A549 (cell line): ENCODE measurements at regions not wholly inside any gene's neighbourhood (a gene's known extent, or its start where the extent isn't known, plus 50 kb on each side); places are given as distances from the start of the nearest gene placed in this dataset.

Experiments
- ATAC-seq, 2 experiments: fragments of 200-7000 bp in 1 of 2; fragments of >200 bp in 1 of 2; cut with Nextera tagmentation in 1 of 2; cut with Tn5 transposase in 1 of 2; 3 replicates each; pipeline versions ENCODE4 v1.8.0 to v1.9.1; 2018 to 2020; ENCODE audit warnings: mild to moderate bottlenecking in 1 of 2, moderate library complexity in 1 of 2
- CTCF ChIA-PET: fragments of 300-600 bp; sonication (Branson Sonifier 250); formaldehyde crosslinking; extraction: SDS; loops from one replicate; lab custom pipeline; 2021; ENCODE audit warnings: antibody characterized with exemption, inconsistent platforms; lab: Yijun Ruan, JAX
- POLR2A ChIA-PET: fragments of 350-600 bp; formaldehyde crosslinking; extraction: SDS; loops from one replicate; lab custom pipeline; 2021; ENCODE audit warnings: antibody characterized with exemption, inconsistent platforms; lab: Yijun Ruan, JAX
- DNase-seq, 2 experiments: peaks; one replicate each; pipeline versions ENCODE4 v3.0.0 to v3.0.0-alpha.2; 2011 to 2016; ENCODE audit warnings: low read depth in 1 of 2, low spot score in 1 of 2
- FAIRE-seq: peaks from 2 replicates; lab custom pipeline; 2011; peaks lifted over from hg19 to GRCh38; lab: Jason Lieb, UNC
- H3K27ac ChIP-seq, 2 experiments: fragments of >200 bp; sonication (Bioruptor Twin); formaldehyde crosslinking; 3 replicates each; pipeline ENCODE4 v1.5.1; 2016 to 2017
- H3K4me1 ChIP-seq: fragments of >200 bp; sonication (Bioruptor Twin); formaldehyde crosslinking; 3 replicates; pipeline ENCODE4 v1.6.1; 2016
- H3K4me2 ChIP-seq: fragments of >200 bp; sonication (Bioruptor Twin); formaldehyde crosslinking; 3 replicates; pipeline ENCODE4 v1.6.1; 2016
- H3K4me3 ChIP-seq: fragments of >200 bp; sonication (Bioruptor Twin); formaldehyde crosslinking; 3 replicates; pipeline ENCODE4 v1.5.1; 2016
- H3K9me3 ChIP-seq: fragments of >200 bp; sonication (Bioruptor Twin); formaldehyde crosslinking; 3 replicates; pipeline ENCODE4 v1.6.1; 2016
- ATOH8 ChIP-seq: fragments of 250-450 bp; sonication (Bioruptor Pico); IDR thresholded peaks from 2 replicates; pipeline ENCODE4 v1.5.0; 2020; ENCODE audit warnings: low read depth, mild to moderate bottlenecking, moderate library complexity
- CBX2 ChIP-seq: fragments of 200-600 bp; sonication (generic); IDR thresholded peaks from 2 replicates; pipeline ENCODE4 v1.6.1; 2016; ENCODE audit warnings: low read depth, mild to moderate bottlenecking, borderline replicate concordance
- CEBPB ChIP-seq, 2 experiments: fragments of >200 bp in 1 of 2; sonication (Bioruptor Twin) in 1 of 2; formaldehyde crosslinking in 1 of 2; IDR thresholded peaks; 2 replicates each; pipeline ENCODE4 v1.6.1; 2012 to 2016
- CHD4 ChIP-seq: fragments of 200-600 bp; sonication (generic); IDR thresholded peaks from 2 replicates; pipeline ENCODE4 v1.6.1; 2016; ENCODE audit warnings: antibody characterized with exemption, mild to moderate bottlenecking, borderline replicate concordance
- CTCF ChIP-seq: fragments of >200 bp; sonication (Bioruptor Twin); formaldehyde crosslinking; IDR thresholded peaks from 3 replicates; pipeline ENCODE4 v1.5.1; 2016
- EHMT2 ChIP-seq: fragments of 200-600 bp; sonication (generic); IDR thresholded peaks from 2 replicates; pipeline ENCODE4 v1.6.1; 2016; ENCODE audit warnings: antibody characterized with exemption, low read depth, mild to moderate bottlenecking, moderate library complexity
- ELK1 ChIP-seq: fragments of 150-350 bp; IDR thresholded peaks from 2 replicates; pipeline ENCODE4 v1.6.1; 2014; ENCODE audit warnings: low read depth, mild to moderate bottlenecking, low read length
- EP300 ChIP-seq, 2 experiments: fragments of >200 bp; sonication (Bioruptor Twin); formaldehyde crosslinking; IDR thresholded peaks; 2 replicates in 1 of 2; 3 replicates in 1 of 2; pipeline ENCODE4 v1.6.1; 2016 to 2017
- FOSB ChIP-seq: fragments of 250-450 bp; sonication (Bioruptor Pico); IDR thresholded peaks from 2 replicates; pipeline ENCODE4 v1.5.0; 2020; ENCODE audit warnings: mild to moderate bottlenecking, moderate library complexity
- GATA3 ChIP-seq: IDR thresholded peaks from 2 replicates; pipeline ENCODE4 v1.6.1; 2012; ENCODE audit warnings: borderline replicate concordance
- HDAC2 ChIP-seq: fragments of 200-600 bp; sonication (generic); IDR thresholded peaks from 2 replicates; pipeline ENCODE4 v1.6.1; 2016
- HMGXB4 ChIP-seq: fragments of 250-450 bp; sonication (Bioruptor Pico); IDR thresholded peaks from 2 replicates; pipeline ENCODE4 v1.5.0; 2021; ENCODE audit warnings: mild to moderate bottlenecking, moderate library complexity, borderline replicate concordance
- HOXB13 ChIP-seq: fragments of 250-450 bp; sonication (Bioruptor Pico); IDR thresholded peaks from 2 replicates; pipeline ENCODE4 v1.5.0; 2020; ENCODE audit warnings: low read depth, mild to moderate bottlenecking, moderate library complexity
- JUN ChIP-seq, 2 experiments: fragments of >200 bp; sonication (Bioruptor Twin); formaldehyde crosslinking; IDR thresholded peaks; 2 replicates in 1 of 2; 3 replicates in 1 of 2; pipeline ENCODE4 v1.6.1; 2016 to 2017
- JUNB ChIP-seq: fragments of >200 bp; sonication (Bioruptor Twin); formaldehyde crosslinking; IDR thresholded peaks from 2 replicates; pipeline ENCODE4 v1.6.1; 2016
- MAFK ChIP-seq: fragments of 450-650 bp; IDR thresholded peaks from 2 replicates; pipeline ENCODE4 v1.6.1; 2014; ENCODE audit not compliant: partially characterized antibody
- MAX ChIP-seq: IDR thresholded peaks from 2 replicates; pipeline ENCODE4 v1.6.1; 2012
- NFE2L2 ChIP-seq: fragments of 150-350 bp; conservative IDR thresholded peaks from 2 replicates; pipeline ENCODE4 v1.6.1; 2014; ENCODE audit warnings: low read length
- NR3C1 ChIP-seq: fragments of >200 bp; sonication (Bioruptor Twin); formaldehyde crosslinking; IDR thresholded peaks from 3 replicates; pipeline ENCODE4 v1.6.1; 2017
- PHF8 ChIP-seq: fragments of 200-600 bp; sonication (generic); IDR thresholded peaks from 2 replicates; pipeline ENCODE4 v1.6.1; 2016; ENCODE audit warnings: low read depth, mild to moderate bottlenecking, antibody characterized with exemption, moderate library complexity, borderline replicate concordance
- POLR2AphosphoS2 ChIP-seq: conservative IDR thresholded peaks from 2 replicates; pipeline ENCODE4 v1.6.1; 2012; ENCODE audit warnings: low read length, improper control_type of control experiment, inconsistent platforms
- SREBF2 ChIP-seq: fragments of 450-650 bp; IDR thresholded peaks from 2 replicates; pipeline ENCODE4 v1.6.1; 2014; ENCODE audit warnings: mild to moderate bottlenecking, moderate library complexity
- TFCP2L1 ChIP-seq: fragments of 250-450 bp; sonication (Bioruptor Pico); IDR thresholded peaks from 2 replicates; pipeline ENCODE4 v1.5.0; 2021; ENCODE audit warnings: mild to moderate bottlenecking
- ZNF302 ChIP-seq: fragments of 250-450 bp; sonication (Bioruptor Pico); IDR thresholded peaks from 2 replicates; pipeline ENCODE4 v1.9.0; 2021; ENCODE audit warnings: inconsistent platforms, mild to moderate bottlenecking, moderate library complexity
- WGBS: methylation state at CpG from one replicate; pipeline ENCODE4 v1.1.6; 2017; ENCODE audit errors: missing lambda C conversion rate; 5-methylcytosine and 5-hydroxymethylcytosine counted together

- DNase-seq: no peak
- Histone ChIP-seq H3K4me2 (no peak overlapping the region), H3K4me3 (no peak overlapping the region), H3K27ac (no peak overlapping the region), H3K9me3 (no peaks in the 10 kb centered on the region), H3K4me1 (peaks cover 4% of the 10 kb centered on the region; the same call in 1 of the 3 replicates)
- no peak for FAIRE-seq
- CTCF ChIA-PET: no interaction called here
- WGBS: 0% methylated on average over 1 of the region's 1 CpG
- POLR2A ChIA-PET: no interaction called here
- no peak for ATAC-seq
- TF ChIP-seq FOSB (no peak), EP300 (IDR thresholded peaks at IDR 0.05) (no peak), CTCF (no peak), TFCP2L1 (no peak), JUNB (no peak), HOXB13 (CRISPR knock-in tag) (no peak), NR3C1 (no peak), CEBPB (IDR thresholded peaks at IDR 0.05) (no peak), POLR2AphosphoS2 (no peak), ELK1 (no peak), MAX (no peak), JUN (IDR thresholded peaks at IDR 0.05) (no peak), SREBF2 (no peak), MAFK (no peak), HMGXB4 (no peak), ATOH8 (CRISPR knock-in tag) (no peak), HDAC2 (no peak), NFE2L2 (no peak)
Observed at GRCh38 chr4:176945334-176945733, 152.6 kb upstream of the VEGFC start.

GRCh38 chr4:176949029-176949428 is 156.3 kb upstream of the VEGFC start:
- H3K9me3 ChIP-seq: no peaks in the 10 kb centered on the region
- DNase-seq (no peak), FAIRE-seq (no peak), ATAC-seq (no peak)
- no peak overlapping the region for H3K4me3 ChIP-seq
- CTCF ChIA-PET: no interaction called here
- H3K4me1 ChIP-seq: peaks cover 4% of the 10 kb centered on the region; the same call in 1 of the 3 replicates
- H3K4me2 ChIP-seq: no peak overlapping the region
- no peak overlapping the region for H3K27ac ChIP-seq
- POLR2A ChIA-PET: no interaction called here
- 73% methylated on average over 5 of the region's 5 CpGs for WGBS
- TF ChIP-seq GATA3 (no peak), CHD4 (no peak), PHF8 (no peak), ZNF302 (no peak), MAX (no peak), ELK1 (no peak), SREBF2 (no peak), CBX2 (no peak), NR3C1 (no peak), EHMT2 (no peak)
